ENCODE measurements at regions not wholly inside any gene's neighbourhood (a gene's known extent, or its start where the extent isn't known, plus 50 kb on each side); places are given as distances from the start of the nearest gene placed in this dataset.

GRCh38 chr10:2077231-2077630 lies 339.9 kb upstream of the ADARB2 start:
- intact Hi-C loops (cut with DNase I): no loop called here
- no peak overlapping the region for H3K27ac ChIP-seq
- no peak overlapping the region for H3K4me3 ChIP-seq
- H3K9me3 ChIP-seq: no peaks in the 10 kb centered on the region
- H3K36me3 ChIP-seq: no peaks in the 10 kb centered on the region
- no peaks in the 10 kb centered on the region for H3K27me3 ChIP-seq
- no peaks in the 10 kb centered on the region for H3K4me1 ChIP-seq (ENCODE audit: insufficient read depth)
- no peak for TF ChIP-seq EP300 (IDR thresholded peaks at IDR 0.05)
- TF ChIP-seq POLR2A (IDR thresholded peaks at IDR 0.05): no peak
- no peak for TF ChIP-seq CTCF (IDR thresholded peaks at IDR 0.05)
- WGBS, 3 donors: 78 to 85% (median 80%) methylated on average over 5 of the region's 5 CpGs
- DNase-seq: no peak

- Histone ChIP-seq H3K36me3 (no peaks in the 10 kb centered on the region), H3K27me3 (no peaks in the 10 kb centered on the region), H3K9me3 (no peaks in the 10 kb centered on the region), H3K27ac (no peak overlapping the region), H3K4me1 (ENCODE audit: insufficient read depth) (no peaks in the 10 kb centered on the region), H3K4me3 (no peak overlapping the region)
- DNase-seq: no peak
- intact Hi-C loops (cut with DNase I): no loop called here
- WGBS, 3 donors: 87 to 88% (median 88%) methylated on average over 11 of the region's 11 CpGs
- no peak for TF ChIP-seq POLR2A (IDR thresholded peaks at IDR 0.05)
- no peak for TF ChIP-seq EP300 (IDR thresholded peaks at IDR 0.05)
- no peak for TF ChIP-seq CTCF (IDR thresholded peaks at IDR 0.05)
Measured at GRCh38 chr10:2076528-2076927, 339.2 kb upstream of the ADARB2 start.

GRCh38 chr10:2067015-2067414 lies 329.7 kb upstream of the ADARB2 start:
- no peaks in the 10 kb centered on the region for H3K9me3 ChIP-seq
- no peaks in the 10 kb centered on the region for H3K36me3 ChIP-seq
- no peak for DNase-seq
- H3K27me3 ChIP-seq: no peaks in the 10 kb centered on the region
- TF ChIP-seq EP300 (IDR thresholded peaks at IDR 0.05) (no peak), CTCF (IDR thresholded peaks at IDR 0.05) (no peak), POLR2A (IDR thresholded peaks at IDR 0.05) (no peak)
- H3K27ac ChIP-seq: no peak overlapping the region
- 55 to 64% (median 58%) methylated on average over 2 of the region's 2 CpGs for WGBS, 3 donors
- no peak overlapping the region for H3K4me3 ChIP-seq
- intact Hi-C loops (cut with DNase I): no loop called here
- no peaks in the 10 kb centered on the region for H3K4me1 ChIP-seq (ENCODE audit: insufficient read depth)

GRCh38 chr10:2054728-2055127 lies 317.4 kb upstream of the ADARB2 start:
- WGBS, 3 donors: 36 to 45% (median 38%) methylated on average over 3 of the region's 3 CpGs
- Histone ChIP-seq H3K4me1 (ENCODE audit: insufficient read depth) (no peaks in the 10 kb centered on the region), H3K4me3 (no peak overlapping the region), H3K36me3 (no peaks in the 10 kb centered on the region), H3K27ac (no peak overlapping the region), H3K9me3 (no peaks in the 10 kb centered on the region), H3K27me3 (no peaks in the 10 kb centered on the region)
- no peak for TF ChIP-seq EP300 (IDR thresholded peaks at IDR 0.05)
- no peak for TF ChIP-seq POLR2A (IDR thresholded peaks at IDR 0.05)
- TF ChIP-seq CTCF (IDR thresholded peaks at IDR 0.05): no peak
- intact Hi-C loops (cut with DNase I): no loop called here
- DNase-seq: no peak

- Histone ChIP-seq H3K4me1 (ENCODE audit: insufficient read depth) (no peaks in the 10 kb centered on the region), H3K27me3 (no peaks in the 10 kb centered on the region), H3K27ac (no peak overlapping the region), H3K4me3 (no peak overlapping the region), H3K36me3 (no peaks in the 10 kb centered on the region), H3K9me3 (no peaks in the 10 kb centered on the region)
- DNase-seq: no peak
- TF ChIP-seq POLR2A (IDR thresholded peaks at IDR 0.05): no peak
- TF ChIP-seq EP300 (IDR thresholded peaks at IDR 0.05): no peak
- TF ChIP-seq CTCF (IDR thresholded peaks at IDR 0.05): no peak
- intact Hi-C loops (cut with DNase I): no loop called here
- 54 to 72% (median 55%) methylated on average over 5 of the region's 5 CpGs for WGBS, 3 donors
Measured at GRCh38 chr10:2053805-2054204, 316.5 kb upstream of the ADARB2 start.
